KMS-11 (cell line): ENCODE measurements at regions not wholly inside any gene's neighbourhood (a gene's known extent, or its start where the extent isn't known, plus 50 kb on each side); places are given as distances from the start of the nearest gene placed in this dataset.

Experiments
- H2AFZ ChIP-seq: fragments of 200-600 bp; sonication (generic); 2 replicates; pipeline ENCODE4 v1.6.1; 2016; ENCODE audit warnings: antibody characterized with exemption, mixed run types, low read depth
- H3K27ac ChIP-seq: fragments of 200-600 bp; sonication (generic); 2 replicates; pipeline ENCODE4 v1.6.1; 2016; ENCODE audit warnings: mild to moderate bottlenecking, mixed run types
- H3K27me3 ChIP-seq: fragments of 200-600 bp; sonication (generic); 2 replicates; pipeline ENCODE4 v1.6.1; 2017; ENCODE audit warnings: mild to moderate bottlenecking, low read depth, mixed run types, moderate library complexity; ENCODE audit not compliant: insufficient read depth
- H3K36me3 ChIP-seq: fragments of 200-600 bp; sonication (generic); 2 replicates; pipeline ENCODE4 v1.6.1; 2017; ENCODE audit warnings: mild to moderate bottlenecking, mixed run types; ENCODE audit not compliant: insufficient read depth
- H3K4me1 ChIP-seq: fragments of 200-600 bp; sonication (generic); 2 replicates; pipeline ENCODE4 v1.6.1; 2016; ENCODE audit warnings: mild to moderate bottlenecking, low read depth, mixed run types; ENCODE audit not compliant: poor library complexity, severe bottlenecking
- H3K4me2 ChIP-seq: fragments of 200-600 bp; sonication (generic); 2 replicates; pipeline ENCODE4 v1.7.0; 2016; ENCODE audit warnings: mild to moderate bottlenecking, mixed run types
- H3K4me3 ChIP-seq: fragments of 200-600 bp; sonication (generic); IDR thresholded peaks from 2 replicates; pipeline ENCODE4 v1.6.1; 2017; ENCODE audit warnings: low read depth, low read length, mixed read lengths; ENCODE audit not compliant: insufficient read depth
- H3K79me2 ChIP-seq: fragments of 200-600 bp; sonication (generic); 2 replicates; pipeline ENCODE4 v1.6.1; 2016; ENCODE audit warnings: low read depth, mixed run types; ENCODE audit not compliant: insufficient read depth
- H3K9ac ChIP-seq: fragments of 200-600 bp; sonication (generic); 2 replicates; pipeline ENCODE4 v1.6.1; 2016; ENCODE audit warnings: mild to moderate bottlenecking, mixed run types
- H4K20me1 ChIP-seq: fragments of 200-600 bp; sonication (generic); 2 replicates; pipeline ENCODE4 v1.6.1; 2016; ENCODE audit warnings: mild to moderate bottlenecking, mixed run types; ENCODE audit not compliant: insufficient read depth
- TF ChIP-seq, protein P1 (sequence below): fragments of 200-600 bp; sonication (generic); conservative IDR thresholded peaks from 2 replicates; pipeline ENCODE4 v1.6.1; 2017; ENCODE audit warnings: low read depth, mild to moderate bottlenecking, antibody characterized with exemption, low read length, moderate library complexity, mixed read lengths

DNA sequence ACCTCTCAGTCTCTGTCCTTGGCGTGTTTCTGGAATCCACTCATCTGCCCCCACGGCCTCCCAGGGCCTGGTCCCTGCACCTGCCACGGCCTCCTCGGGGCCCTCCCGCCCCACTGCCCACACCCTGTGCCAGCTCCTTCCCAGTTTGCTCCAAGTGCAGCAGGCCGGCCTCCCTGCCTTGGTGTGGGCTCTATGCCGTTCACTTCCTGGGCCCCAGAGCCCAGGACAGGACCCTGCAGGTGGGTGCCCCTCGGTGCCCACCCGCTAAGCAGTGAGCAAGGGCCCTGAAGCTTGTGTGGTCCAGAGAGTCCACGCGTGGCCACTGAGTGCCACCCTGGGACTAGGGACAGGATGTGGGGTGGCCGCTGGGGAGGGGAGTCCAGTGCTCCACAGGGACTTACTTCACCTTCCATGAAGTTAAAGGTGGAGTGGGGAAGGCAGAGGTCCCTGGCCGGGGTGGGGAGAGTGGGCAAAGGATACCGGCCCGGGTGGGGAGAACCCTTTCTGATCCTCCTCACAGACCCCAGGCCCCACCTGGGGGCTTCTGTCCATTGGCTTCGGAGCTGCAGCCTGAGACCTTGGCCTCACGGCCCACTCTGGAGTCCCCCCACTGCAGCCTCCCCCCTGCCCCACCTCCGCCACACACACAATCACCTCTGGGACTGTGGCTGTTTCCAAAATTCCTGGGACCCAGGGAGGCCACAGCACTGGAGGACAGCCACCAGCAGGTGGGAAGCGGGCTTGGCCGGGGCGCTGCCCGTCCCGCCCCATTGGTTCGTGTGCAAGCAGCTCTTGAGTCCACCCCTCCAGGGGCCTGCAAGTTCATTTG lies 60.0 kb upstream of the NKX1-1 start:
- Histone ChIP-seq H4K20me1 (no peaks in the 10 kb centered on the region), H3K4me2 (no peak overlapping the region), H3K9ac (no peak overlapping the region), H3K4me1 (no peaks in the 10 kb centered on the region), H3K36me3 (no peaks in the 10 kb centered on the region), H3K27me3 (no peaks in the 10 kb centered on the region; the same call in 1 of the 2 replicates), H3K79me2 (no peaks in the 10 kb centered on the region), H3K4me3 (no peak overlapping the region), H3K27ac (no peak overlapping the region), H2AFZ (no peak overlapping the region)
- TF ChIP-seq, protein P1, sequence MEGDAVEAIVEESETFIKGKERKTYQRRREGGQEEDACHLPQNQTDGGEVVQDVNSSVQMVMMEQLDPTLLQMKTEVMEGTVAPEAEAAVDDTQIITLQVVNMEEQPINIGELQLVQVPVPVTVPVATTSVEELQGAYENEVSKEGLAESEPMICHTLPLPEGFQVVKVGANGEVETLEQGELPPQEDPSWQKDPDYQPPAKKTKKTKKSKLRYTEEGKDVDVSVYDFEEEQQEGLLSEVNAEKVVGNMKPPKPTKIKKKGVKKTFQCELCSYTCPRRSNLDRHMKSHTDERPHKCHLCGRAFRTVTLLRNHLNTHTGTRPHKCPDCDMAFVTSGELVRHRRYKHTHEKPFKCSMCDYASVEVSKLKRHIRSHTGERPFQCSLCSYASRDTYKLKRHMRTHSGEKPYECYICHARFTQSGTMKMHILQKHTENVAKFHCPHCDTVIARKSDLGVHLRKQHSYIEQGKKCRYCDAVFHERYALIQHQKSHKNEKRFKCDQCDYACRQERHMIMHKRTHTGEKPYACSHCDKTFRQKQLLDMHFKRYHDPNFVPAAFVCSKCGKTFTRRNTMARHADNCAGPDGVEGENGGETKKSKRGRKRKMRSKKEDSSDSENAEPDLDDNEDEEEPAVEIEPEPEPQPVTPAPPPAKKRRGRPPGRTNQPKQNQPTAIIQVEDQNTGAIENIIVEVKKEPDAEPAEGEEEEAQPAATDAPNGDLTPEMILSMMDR: no peak

DNA sequence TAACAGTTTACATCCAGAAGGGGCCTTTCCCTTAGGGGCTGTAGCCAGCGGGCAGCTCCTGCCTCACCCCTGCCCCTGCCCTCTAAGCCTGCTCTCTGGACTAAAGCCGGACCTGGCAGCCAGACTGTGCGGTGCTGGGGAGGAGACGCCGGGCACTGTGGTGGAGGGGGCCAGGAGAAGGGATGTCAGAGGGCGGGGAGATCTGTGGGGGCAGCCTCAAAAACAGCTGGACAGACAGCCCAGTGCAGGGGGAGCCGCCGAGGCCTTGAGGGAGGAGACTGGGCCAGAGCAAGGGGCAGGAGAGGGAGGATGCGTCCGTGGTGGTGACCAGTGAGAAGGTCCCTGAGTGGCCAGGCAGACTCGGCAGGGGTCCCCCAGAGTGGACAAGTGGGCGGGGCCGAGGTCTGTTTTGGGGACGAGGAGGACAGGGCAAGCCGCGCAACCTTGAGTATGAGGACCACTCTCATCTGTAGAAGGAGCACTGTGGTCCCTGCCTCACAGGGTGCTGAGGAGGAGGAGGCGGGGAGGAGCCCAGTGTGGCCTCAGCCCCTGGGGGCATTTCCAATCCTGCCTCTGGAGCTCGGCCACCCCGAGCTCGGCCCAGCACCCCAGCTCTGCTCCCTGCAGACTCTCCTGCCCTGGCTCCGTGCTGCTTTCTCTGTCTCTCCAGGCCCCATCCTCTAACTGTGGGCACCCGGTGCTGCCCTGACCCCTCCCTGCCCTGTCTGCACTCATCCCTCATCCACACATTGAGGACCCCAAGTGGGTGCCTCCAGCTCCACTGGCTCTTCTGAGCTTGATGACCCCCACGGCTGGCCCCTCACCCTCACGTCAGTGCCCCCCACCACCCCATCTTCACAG lies 59.2 kb upstream of the NKX1-1 start:
- H3K27me3 ChIP-seq: no peaks in the 10 kb centered on the region; the same call in 1 of the 2 replicates
- no peaks in the 10 kb centered on the region for H4K20me1 ChIP-seq
- H3K9ac ChIP-seq: no peak overlapping the region
- no peak overlapping the region for H3K4me2 ChIP-seq
- H2AFZ ChIP-seq: no peak overlapping the region
- H3K4me1 ChIP-seq: no peaks in the 10 kb centered on the region
- no peak overlapping the region for H3K27ac ChIP-seq
- no peak overlapping the region for H3K4me3 ChIP-seq
- no peaks in the 10 kb centered on the region for H3K79me2 ChIP-seq
- H3K36me3 ChIP-seq: no peaks in the 10 kb centered on the region
- TF ChIP-seq, protein P1: no peak

DNA sequence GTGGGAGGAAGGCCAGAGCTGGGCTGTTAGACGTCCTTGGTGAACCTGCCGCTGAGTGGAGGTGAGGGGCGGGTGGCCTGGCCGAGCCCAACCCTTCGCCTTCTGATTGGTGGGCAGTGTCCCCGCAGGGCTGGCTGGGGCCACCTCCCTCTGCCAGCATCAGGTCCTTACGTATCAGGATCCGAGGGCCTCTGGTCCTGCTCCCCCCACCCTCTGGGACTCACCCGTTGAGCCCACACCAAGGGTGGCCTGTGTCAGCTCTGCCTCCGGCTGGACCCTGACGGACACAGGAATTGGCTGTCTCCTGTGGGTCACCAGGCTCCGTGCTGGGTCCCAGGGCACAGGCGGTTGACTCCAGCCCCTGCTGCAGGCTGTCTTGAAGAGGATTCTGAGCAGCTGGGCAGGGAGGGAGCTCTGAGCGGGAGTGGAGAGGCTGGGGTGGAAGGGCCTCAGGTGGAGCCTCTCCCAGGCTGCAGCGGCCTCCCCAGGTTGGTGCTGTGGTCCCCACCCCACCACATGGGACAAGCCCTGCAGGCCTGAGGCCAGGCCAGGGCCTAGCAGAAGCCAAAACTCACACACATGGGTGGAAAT lies 58.4 kb upstream of the NKX1-1 start:
- no peaks in the 10 kb centered on the region; the same call in 1 of the 2 replicates for H3K27me3 ChIP-seq
- H3K36me3 ChIP-seq: no peaks in the 10 kb centered on the region
- no peak overlapping the region for H3K9ac ChIP-seq
- H3K27ac ChIP-seq: no peak overlapping the region
- no peaks in the 10 kb centered on the region for H3K4me1 ChIP-seq
- no peak overlapping the region for H3K4me3 ChIP-seq
- H2AFZ ChIP-seq: no peak overlapping the region
- H4K20me1 ChIP-seq: no peaks in the 10 kb centered on the region
- H3K79me2 ChIP-seq: no peaks in the 10 kb centered on the region
- TF ChIP-seq, protein P1: no peak
- no peak overlapping the region for H3K4me2 ChIP-seq

DNA sequence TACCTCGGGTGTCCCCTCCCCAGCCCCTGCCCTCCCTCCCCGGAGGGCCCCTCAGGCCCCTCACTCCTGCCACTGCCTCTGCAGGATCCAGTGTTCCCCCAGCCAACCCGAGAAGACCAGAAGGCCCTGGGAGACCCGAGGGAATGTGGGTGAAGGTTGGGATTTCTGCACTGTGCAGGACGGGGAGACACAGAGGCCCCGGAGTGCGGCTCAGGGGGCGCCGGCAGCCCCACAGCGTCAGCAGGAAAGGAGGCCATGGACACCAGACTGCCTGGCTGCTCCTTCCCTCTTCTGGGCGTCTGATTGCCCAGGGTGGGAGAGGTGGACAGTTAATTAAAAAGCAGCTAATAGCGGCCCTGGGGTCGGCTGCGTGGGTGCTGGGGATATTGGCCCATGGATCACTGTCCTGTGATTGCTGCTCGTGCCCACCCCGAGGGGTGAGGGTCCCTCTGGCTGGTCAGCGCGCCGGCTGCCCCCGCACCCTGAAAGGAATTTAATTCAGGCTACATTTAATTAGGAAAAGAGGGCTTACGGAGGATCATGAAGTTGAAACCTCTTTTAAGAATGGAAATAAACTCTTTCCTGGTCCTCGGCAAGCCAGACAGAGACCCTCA lies 57.8 kb upstream of the NKX1-1 start:
- Histone ChIP-seq H3K79me2 (no peaks in the 10 kb centered on the region), H3K4me1 (no peaks in the 10 kb centered on the region), H3K4me3 (no peak overlapping the region), H3K27ac (no peak overlapping the region), H3K9ac (no peak overlapping the region), H2AFZ (no peak overlapping the region), H4K20me1 (no peaks in the 10 kb centered on the region), H3K27me3 (no peaks in the 10 kb centered on the region; the same call in 1 of the 2 replicates), H3K4me2 (no peak overlapping the region), H3K36me3 (no peaks in the 10 kb centered on the region)
- TF ChIP-seq, protein P1: no peak
